GM18499 (cell line): ENCODE measurements at regions not wholly inside any gene's neighbourhood (a gene's known extent, or its start where the extent isn't known, plus 50 kb on each side); places are given as distances from the start of the nearest gene placed in this dataset.

Source experiments
- ATAC-seq: cut with Tn5 transposase; IDR thresholded peaks from one replicate; pipeline ENCODE4 v1.9.1; 2021; ENCODE audit warnings: moderate number of reproducible peaks; ENCODE audit not compliant: insufficient read depth, unreplicated experiment

GRCh38 chr4:187602339-187603092, 393.1 kb upstream of the ZFP42 start:
- no peak for ATAC-seq

GRCh38 chr4:187603093-187604025, 392.2 kb upstream of the ZFP42 start:
- no peak for ATAC-seq

- no peak for ATAC-seq
These were observed 390.6 kb upstream of the ZFP42 start for GRCh38 chr4:187604984-187605383.

- no peak for ATAC-seq
These were observed 389.0 kb upstream of the ZFP42 start for GRCh38 chr4:187606581-187606980.

GRCh38 chr4:187608001-187608421, 387.6 kb upstream of the ZFP42 start:
- ATAC-seq, result no peak

GRCh38 chr4:187612301-187612700, 383.3 kb upstream of the ZFP42 start:
- ATAC-seq, result no peak

- ATAC-seq, result no peak
These were observed 382.3 kb upstream of the ZFP42 start for GRCh38 chr4:187613089-187613839.

GRCh38 chr4:187615972-187616371, 379.6 kb upstream of the ZFP42 start:
- ATAC-seq, result no peak

- no peak for ATAC-seq
These were observed 378.5 kb upstream of the ZFP42 start for GRCh38 chr4:187617113-187617512.

GRCh38 chr4:187618701-187619281, 376.8 kb upstream of the ZFP42 start:
- no peak for ATAC-seq

- ATAC-seq, result no peak
These were observed 376.3 kb upstream of the ZFP42 start for GRCh38 chr4:187619319-187619718.

- ATAC-seq, result no peak
These were observed 363.1 kb upstream of the ZFP42 start for GRCh38 chr4:187632260-187632995.

GRCh38 chr4:187633245-187633644, 362.3 kb upstream of the ZFP42 start:
- no peak for ATAC-seq

GRCh38 chr4:187656959-187657358, 338.6 kb upstream of the ZFP42 start:
- no peak for ATAC-seq

- ATAC-seq, result no peak
These were observed 332.5 kb upstream of the ZFP42 start for GRCh38 chr4:187663076-187663475.

- no peak for ATAC-seq
These were observed 331.6 kb upstream of the ZFP42 start for GRCh38 chr4:187664011-187664410.

GRCh38 chr4:187665086-187665485, 330.5 kb upstream of the ZFP42 start:
- ATAC-seq, result no peak

GRCh38 chr4:187666034-187666433, 329.5 kb upstream of the ZFP42 start:
- no peak for ATAC-seq

GRCh38 chr4:187666697-187667494, 328.7 kb upstream of the ZFP42 start:
- no peak for ATAC-seq
